ENCODE measurements at regions not wholly inside any gene's neighbourhood (a gene's known extent, or its start where the extent isn't known, plus 50 kb on each side); places are given as distances from the start of the nearest gene placed in this dataset.

DNA sequence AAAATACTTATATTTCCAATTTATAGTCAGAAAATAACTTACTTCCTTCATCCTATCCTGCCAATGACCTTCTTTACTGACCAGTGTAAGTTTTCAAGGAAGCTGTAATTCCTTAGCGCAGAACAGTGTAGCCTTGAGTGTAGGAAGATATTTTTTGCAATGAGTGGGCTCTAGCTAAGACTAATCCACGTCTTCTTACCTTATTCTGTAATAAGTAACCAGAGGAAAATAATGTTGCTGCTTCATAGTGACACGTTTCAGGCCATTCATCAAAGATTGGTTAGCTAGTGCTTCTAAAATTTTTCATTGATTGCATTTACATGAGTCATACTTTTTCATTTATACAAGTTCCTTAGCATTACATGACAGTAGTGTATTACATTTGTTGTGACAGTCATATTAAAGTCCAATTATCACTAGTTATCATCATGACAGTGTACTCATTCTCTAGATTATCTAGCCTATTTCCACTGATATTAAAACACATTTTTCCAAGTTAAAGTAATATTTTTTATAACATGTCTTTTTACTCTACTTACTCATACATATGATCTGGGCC is 403.8 kb upstream of the EPHA3 start:
- Histone ChIP-seq H3K9me1 (ENCODE audit: insufficient read depth, low read length) (no peaks in the 10 kb centered on the region), H2BK15ac (ENCODE audit: low read depth, low read length) (no peak overlapping the region), H4K5ac (ENCODE audit: low read depth, low read length) (no peak overlapping the region), H3K4ac (ENCODE audit: low read depth, low read length) (no peak overlapping the region), H3K56ac (ENCODE audit: extremely low read depth, insufficient read depth, low read length) (no peak overlapping the region), H3K27ac (ENCODE audit: insufficient read depth, low read length) (no peak overlapping the region), H3K36me3 (ENCODE audit: control insufficient read depth, insufficient read depth, low read length) (no peaks in the 10 kb centered on the region), H2AK5ac (ENCODE audit: low read depth, low read length) (no peak overlapping the region), H2BK5ac (ENCODE audit: low read depth, low read length, poor library complexity, severe bottlenecking) (no peak overlapping the region), H4K20me1 (ENCODE audit: insufficient read depth, low read length) (no peaks in the 10 kb centered on the region), H3K14ac (replicated peaks; ENCODE audit: low read depth, low read length) (no peak overlapping the region), H2BK120ac (ENCODE audit: low read depth, low read length) (no peak overlapping the region), H3K23ac (ENCODE audit: low read depth, low read length) (no peak overlapping the region), H3K4me3 (ENCODE audit: insufficient read depth, low read depth, low read length) (no peak overlapping the region), H3K79me1 (ENCODE audit: low read depth in 1 of 2, low read length in 2 of 2) (no peaks in the 10 kb centered on the region), H3K4me1 (ENCODE audit: control insufficient read depth, insufficient read depth, low read length) (no peaks in the 10 kb centered on the region), H3K9me3 (ENCODE audit: control insufficient read depth, insufficient read depth, low read length) (no peaks in the 10 kb centered on the region), H3K9ac (ENCODE audit: low read depth, low read length) (no peak overlapping the region), H4K91ac (ENCODE audit: insufficient read depth, low read depth, low read length) (no peak overlapping the region), H3K18ac (ENCODE audit: low read depth, low read length) (no peak overlapping the region), H3K4me2 (ENCODE audit: low read depth, low read length) (no peak overlapping the region), H4K8ac (ENCODE audit: low read depth in 2 of 2, low read length in 2 of 2) (no peak overlapping the region), H3K27me3 (ENCODE audit: control insufficient read depth, insufficient read depth, low read length) (no peaks in the 10 kb centered on the region), H2BK20ac (ENCODE audit: low read depth, low read length) (no peak overlapping the region), H2AFZ (replicated peaks; ENCODE audit: low read length, poor library complexity) (no peak overlapping the region), H2AK9ac (replicated peaks; ENCODE audit: low read depth, low read length, poor library complexity) (no peak overlapping the region)
- WGBS, 2 experiments (ENCODE audit: extremely low coverage in 2 of 2, insufficient read length in 1 of 2) = no CpG with 5 or more reads among the region's 3 CpGs
- intact Hi-C loops (cut with micrococcal nuclease) = loop anchor here (10.0 kb wide), 1 partner anchor 391 kb away; no protein-coding TSS in a partner anchor
- ATAC-seq (ENCODE audit: low read depth) (no peak), DNase-seq (no peak)
- TF ChIP-seq SMC3 (IDR thresholded peaks at IDR 0.05; ENCODE audit: low read depth, low read length) (no peak), NFE2L2 (IDR thresholded peaks at IDR 0.05; ENCODE audit: low read depth, low read length) (no peak), RFX5 (IDR thresholded peaks at IDR 0.05; ENCODE audit: low read depth, low read length) (no peak), BHLHE40 (IDR thresholded peaks at IDR 0.05; ENCODE audit: low read depth, low read length) (no peak), POLR2A (IDR thresholded peaks at IDR 0.05; ENCODE audit: low read depth, low read length) (no peak), MAFK (IDR thresholded peaks at IDR 0.05; ENCODE audit: low read depth, low read length) (no peak), MXI1 (IDR thresholded peaks at IDR 0.05; ENCODE audit: borderline replicate concordance, low read depth, low read length) (no peak)
- TF ChIP-seq, protein P1, sequence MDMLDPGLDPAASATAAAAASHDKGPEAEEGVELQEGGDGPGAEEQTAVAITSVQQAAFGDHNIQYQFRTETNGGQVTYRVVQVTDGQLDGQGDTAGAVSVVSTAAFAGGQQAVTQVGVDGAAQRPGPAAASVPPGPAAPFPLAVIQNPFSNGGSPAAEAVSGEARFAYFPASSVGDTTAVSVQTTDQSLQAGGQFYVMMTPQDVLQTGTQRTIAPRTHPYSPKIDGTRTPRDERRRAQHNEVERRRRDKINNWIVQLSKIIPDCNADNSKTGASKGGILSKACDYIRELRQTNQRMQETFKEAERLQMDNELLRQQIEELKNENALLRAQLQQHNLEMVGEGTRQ (IDR thresholded peaks at IDR 0.05; ENCODE audit: low read depth, low read length) = no peak
- TF ChIP-seq, protein P2, sequence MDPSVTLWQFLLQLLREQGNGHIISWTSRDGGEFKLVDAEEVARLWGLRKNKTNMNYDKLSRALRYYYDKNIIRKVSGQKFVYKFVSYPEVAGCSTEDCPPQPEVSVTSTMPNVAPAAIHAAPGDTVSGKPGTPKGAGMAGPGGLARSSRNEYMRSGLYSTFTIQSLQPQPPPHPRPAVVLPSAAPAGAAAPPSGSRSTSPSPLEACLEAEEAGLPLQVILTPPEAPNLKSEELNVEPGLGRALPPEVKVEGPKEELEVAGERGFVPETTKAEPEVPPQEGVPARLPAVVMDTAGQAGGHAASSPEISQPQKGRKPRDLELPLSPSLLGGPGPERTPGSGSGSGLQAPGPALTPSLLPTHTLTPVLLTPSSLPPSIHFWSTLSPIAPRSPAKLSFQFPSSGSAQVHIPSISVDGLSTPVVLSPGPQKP (IDR thresholded peaks at IDR 0.05; ENCODE audit: borderline replicate concordance, low read depth, low read length) = no peak
- in situ Hi-C loops (cut with MboI; ENCODE audit: low sequenced_read_pairs) = no loop called here
- CTCF ChIA-PET = no interaction called here
- no TSS peak for BruUV-seq (replicated peaks)
- dilution Hi-C loops (cut with HindIII; ENCODE audit: low sequenced_read_pairs, unreplicated experiment) = no loop called here
- POLR2A ChIA-PET (ENCODE audit: unreplicated experiment) = no interaction called here

Data from IMR-90 (cell line).